ENCODE measurements at regions not wholly inside any gene's neighbourhood (a gene's known extent, or its start where the extent isn't known, plus 50 kb on each side); places are given as distances from the start of the nearest gene placed in this dataset.

DNA sequence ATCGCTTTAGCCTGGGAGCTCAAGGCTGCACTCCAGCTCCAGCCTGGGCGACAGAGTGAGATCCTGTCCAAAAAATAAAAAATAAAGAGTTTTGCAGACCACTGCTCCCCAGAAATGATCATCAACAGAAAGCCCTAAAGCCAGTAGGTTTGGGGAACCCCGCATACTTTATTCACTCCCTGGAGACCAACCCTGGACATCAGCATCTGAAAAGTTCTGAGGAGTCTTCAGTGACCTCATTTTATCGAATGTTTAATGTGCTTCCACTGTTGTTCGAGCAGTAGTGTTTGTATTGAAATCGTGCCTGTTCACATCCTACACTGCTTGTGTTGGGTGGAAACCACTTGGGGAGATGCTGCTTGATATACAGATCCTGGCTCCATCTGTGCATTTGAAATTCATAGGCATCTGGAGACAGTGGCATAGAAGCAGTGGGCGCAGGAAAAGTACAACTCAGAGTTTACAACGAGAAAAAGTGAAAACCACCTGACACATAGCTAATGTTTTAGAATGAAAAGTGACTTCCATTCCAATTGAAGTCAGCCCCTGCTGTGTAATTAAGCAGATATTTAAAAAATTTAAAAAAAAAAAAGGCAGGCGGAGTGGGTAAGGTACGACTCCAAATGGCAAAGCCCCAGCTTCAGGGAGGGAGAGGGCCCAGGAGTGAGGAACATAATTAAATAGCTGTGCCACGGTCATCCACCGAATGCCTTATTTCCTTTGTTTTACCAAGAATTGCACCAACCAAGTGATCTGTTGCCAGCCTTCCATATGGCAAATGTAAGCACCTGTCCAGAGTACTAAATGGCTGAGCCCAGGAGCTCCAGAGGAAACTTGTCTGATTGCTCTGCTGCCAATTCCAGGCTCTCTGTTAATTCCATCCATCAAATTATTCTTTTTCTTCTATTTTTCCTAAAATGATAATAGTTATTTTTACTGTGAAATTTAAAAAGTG, 100.4 kb upstream of the NAA20 start:
- Histone ChIP-seq H3K36me3 (ENCODE audit: control insufficient read depth, insufficient read depth, low read length) (no peaks in the 10 kb centered on the region), H3K9ac (ENCODE audit: insufficient read depth, low read length) (no peak overlapping the region), H3K27me3 (ENCODE audit: control insufficient read depth, insufficient read depth, low read length) (no peaks in the 10 kb centered on the region), H3K27ac (ENCODE audit: insufficient read depth, low read length) (no peak overlapping the region), H3K79me2 (ENCODE audit: control insufficient read depth, insufficient read depth, low read length) (no peaks in the 10 kb centered on the region), H4K20me1 (ENCODE audit: control insufficient read depth, extremely low read depth, insufficient read depth, low read length) (no peaks in the 10 kb centered on the region), H3K9me3 (ENCODE audit: control insufficient read depth, insufficient read depth, low read depth, low read length) (no peaks in the 10 kb centered on the region), H2AFZ (ENCODE audit: low read length) (no peak overlapping the region), H3K4me1 (ENCODE audit: control insufficient read depth, extremely low read depth, insufficient read depth, low read length) (peaks cover 3% of the 10 kb centered on the region), H3K4me3 (replicated peaks in 1 of 4; ENCODE audit: control extremely low read depth in 1 of 4, insufficient read depth in 1 of 4, low read depth in 3 of 4, low read length in 4 of 4) (no peak overlapping the region), H3K4me2 (ENCODE audit: extremely low read depth, insufficient read depth, low read length) (no peak overlapping the region)
- no peak for DNase-seq (ENCODE audit: low read depth in 2 of 2)
- TF ChIP-seq EZH2 (IDR thresholded peaks at IDR 0.05; ENCODE audit: low read length, missing control alignments): no peak
- TF ChIP-seq, protein P1, sequence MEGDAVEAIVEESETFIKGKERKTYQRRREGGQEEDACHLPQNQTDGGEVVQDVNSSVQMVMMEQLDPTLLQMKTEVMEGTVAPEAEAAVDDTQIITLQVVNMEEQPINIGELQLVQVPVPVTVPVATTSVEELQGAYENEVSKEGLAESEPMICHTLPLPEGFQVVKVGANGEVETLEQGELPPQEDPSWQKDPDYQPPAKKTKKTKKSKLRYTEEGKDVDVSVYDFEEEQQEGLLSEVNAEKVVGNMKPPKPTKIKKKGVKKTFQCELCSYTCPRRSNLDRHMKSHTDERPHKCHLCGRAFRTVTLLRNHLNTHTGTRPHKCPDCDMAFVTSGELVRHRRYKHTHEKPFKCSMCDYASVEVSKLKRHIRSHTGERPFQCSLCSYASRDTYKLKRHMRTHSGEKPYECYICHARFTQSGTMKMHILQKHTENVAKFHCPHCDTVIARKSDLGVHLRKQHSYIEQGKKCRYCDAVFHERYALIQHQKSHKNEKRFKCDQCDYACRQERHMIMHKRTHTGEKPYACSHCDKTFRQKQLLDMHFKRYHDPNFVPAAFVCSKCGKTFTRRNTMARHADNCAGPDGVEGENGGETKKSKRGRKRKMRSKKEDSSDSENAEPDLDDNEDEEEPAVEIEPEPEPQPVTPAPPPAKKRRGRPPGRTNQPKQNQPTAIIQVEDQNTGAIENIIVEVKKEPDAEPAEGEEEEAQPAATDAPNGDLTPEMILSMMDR (conservative IDR thresholded peaks at IDR 0.05 in 1 of 2, IDR thresholded peaks at IDR 0.05 in 1 of 2; ENCODE audit: low read depth in 1 of 2, low read length in 2 of 2): no peak

DNA sequence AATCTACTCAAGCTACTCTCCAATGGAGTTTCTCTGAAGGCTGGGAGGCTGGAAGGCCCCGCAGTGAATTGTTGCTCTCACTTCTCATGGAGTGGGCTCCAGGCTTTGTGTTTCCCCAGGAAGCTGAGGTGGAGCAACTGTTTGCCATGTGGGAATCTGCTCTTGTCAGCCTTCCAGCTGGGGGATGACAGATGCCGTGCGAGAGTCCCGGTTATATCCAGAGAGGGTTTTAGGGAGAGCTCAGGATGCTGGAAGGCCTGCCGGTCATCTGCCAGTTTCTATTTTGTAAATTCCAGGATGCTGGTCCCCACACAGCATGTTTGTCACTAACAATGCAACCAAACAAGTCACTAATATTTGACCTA, 98.2 kb upstream of the NAA20 start:
- Histone ChIP-seq H3K36me3 (ENCODE audit: control insufficient read depth, insufficient read depth, low read length) (no peaks in the 10 kb centered on the region), H3K9me3 (ENCODE audit: control insufficient read depth, insufficient read depth, low read depth, low read length) (no peaks in the 10 kb centered on the region), H3K79me2 (ENCODE audit: control insufficient read depth, insufficient read depth, low read length) (no peaks in the 10 kb centered on the region), H3K4me2 (ENCODE audit: extremely low read depth, insufficient read depth, low read length) (no peak overlapping the region), H3K27ac (ENCODE audit: insufficient read depth, low read length) (no peak overlapping the region), H4K20me1 (ENCODE audit: control insufficient read depth, extremely low read depth, insufficient read depth, low read length) (no peaks in the 10 kb centered on the region), H3K9ac (ENCODE audit: insufficient read depth, low read length) (no peak overlapping the region), H3K4me1 (ENCODE audit: control insufficient read depth, extremely low read depth, insufficient read depth, low read length) (peaks cover 3% of the 10 kb centered on the region), H3K4me3 (replicated peaks in 1 of 4; ENCODE audit: control extremely low read depth in 1 of 4, insufficient read depth in 1 of 4, low read depth in 3 of 4, low read length in 4 of 4) (no peak overlapping the region), H2AFZ (ENCODE audit: low read length) (no peak overlapping the region), H3K27me3 (ENCODE audit: control insufficient read depth, insufficient read depth, low read length) (no peaks in the 10 kb centered on the region)
- TF ChIP-seq, protein P1 (conservative IDR thresholded peaks at IDR 0.05 in 1 of 2, IDR thresholded peaks at IDR 0.05 in 1 of 2; ENCODE audit: low read depth in 1 of 2, low read length in 2 of 2): no peak
- TF ChIP-seq EZH2 (IDR thresholded peaks at IDR 0.05; ENCODE audit: low read length, missing control alignments): no peak
- no peak for DNase-seq (ENCODE audit: low read depth in 2 of 2)

DNA sequence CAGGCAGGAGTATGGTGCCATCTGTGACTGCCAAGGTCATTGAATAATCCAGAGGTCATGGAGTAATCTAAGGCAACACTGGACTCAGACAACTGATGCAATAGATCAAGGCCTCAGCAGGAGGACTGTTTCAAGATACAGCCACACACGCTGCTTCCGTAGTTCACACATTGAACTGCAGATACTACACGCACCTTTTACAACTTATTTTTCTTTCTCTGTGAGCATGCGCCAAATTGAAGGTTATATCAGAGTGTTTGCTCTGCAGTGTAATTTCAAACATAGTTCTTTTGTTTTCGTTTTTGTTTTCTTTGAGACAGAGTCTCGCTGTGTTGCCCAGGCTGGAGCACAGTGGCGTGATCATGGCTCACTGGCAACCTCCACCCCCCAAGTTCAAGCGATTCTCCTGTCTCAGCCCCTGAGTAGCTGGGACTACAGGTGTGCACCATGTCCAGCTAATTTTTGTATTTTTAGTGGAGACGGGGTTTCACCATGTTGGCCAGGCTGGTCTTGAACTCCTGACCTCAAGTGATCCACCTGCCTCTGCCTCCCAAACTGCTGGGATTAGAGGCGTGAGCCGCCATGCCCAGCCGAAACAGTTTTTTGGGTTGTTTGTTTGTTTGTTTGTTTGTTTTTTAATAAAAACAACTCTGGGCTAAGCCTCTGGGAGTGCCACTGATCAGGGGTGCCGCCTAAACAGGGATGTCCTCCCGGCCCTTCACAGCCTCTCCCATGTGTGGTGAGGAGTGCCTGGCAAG, 96.6 kb upstream of the NAA20 start:
- H3K27ac ChIP-seq (ENCODE audit: insufficient read depth, low read length): no peak overlapping the region
- H3K36me3 ChIP-seq (ENCODE audit: control insufficient read depth, insufficient read depth, low read length): no peaks in the 10 kb centered on the region
- no peak overlapping the region for H3K4me3 ChIP-seq (replicated peaks in 1 of 4; ENCODE audit: control extremely low read depth in 1 of 4, insufficient read depth in 1 of 4, low read depth in 3 of 4, low read length in 4 of 4)
- H2AFZ ChIP-seq (ENCODE audit: low read length): no peak overlapping the region
- H3K9ac ChIP-seq (ENCODE audit: insufficient read depth, low read length): no peak overlapping the region
- DNase-seq (ENCODE audit: low read depth in 2 of 2): no peak
- peaks cover under 1% of the 10 kb centered on the region for H3K4me1 ChIP-seq (ENCODE audit: control insufficient read depth, extremely low read depth, insufficient read depth, low read length)
- H3K79me2 ChIP-seq (ENCODE audit: control insufficient read depth, insufficient read depth, low read length): no peaks in the 10 kb centered on the region
- H3K4me2 ChIP-seq (ENCODE audit: extremely low read depth, insufficient read depth, low read length): no peak overlapping the region
- no peaks in the 10 kb centered on the region for H3K9me3 ChIP-seq (ENCODE audit: control insufficient read depth, insufficient read depth, low read depth, low read length)
- no peaks in the 10 kb centered on the region for H3K27me3 ChIP-seq (ENCODE audit: control insufficient read depth, insufficient read depth, low read length)
- H4K20me1 ChIP-seq (ENCODE audit: control insufficient read depth, extremely low read depth, insufficient read depth, low read length): no peaks in the 10 kb centered on the region
- no peak for TF ChIP-seq EZH2 (IDR thresholded peaks at IDR 0.05; ENCODE audit: low read length, missing control alignments)
- TF ChIP-seq, protein P1 (conservative IDR thresholded peaks at IDR 0.05 in 1 of 2, IDR thresholded peaks at IDR 0.05 in 1 of 2; ENCODE audit: low read depth in 1 of 2, low read length in 2 of 2): no peak
